GM20000 (cell line): ENCODE measurements at regions not wholly inside any gene's neighbourhood (a gene's known extent, or its start where the extent isn't known, plus 50 kb on each side); places are given as distances from the start of the nearest gene placed in this dataset.

Experiments used
- DNase-seq: peaks from one replicate; pipeline ENCODE4 v3.0.0; 2012; ENCODE audit warnings: low spot score
- TF ChIP-seq, protein P1 (sequence below): IDR thresholded peaks from 2 replicates; pipeline ENCODE4 v1.5.1; 2012; ENCODE audit warnings: mild to moderate bottlenecking, control low read depth; ENCODE audit errors: extremely low read depth, missing control alignments

DNA sequence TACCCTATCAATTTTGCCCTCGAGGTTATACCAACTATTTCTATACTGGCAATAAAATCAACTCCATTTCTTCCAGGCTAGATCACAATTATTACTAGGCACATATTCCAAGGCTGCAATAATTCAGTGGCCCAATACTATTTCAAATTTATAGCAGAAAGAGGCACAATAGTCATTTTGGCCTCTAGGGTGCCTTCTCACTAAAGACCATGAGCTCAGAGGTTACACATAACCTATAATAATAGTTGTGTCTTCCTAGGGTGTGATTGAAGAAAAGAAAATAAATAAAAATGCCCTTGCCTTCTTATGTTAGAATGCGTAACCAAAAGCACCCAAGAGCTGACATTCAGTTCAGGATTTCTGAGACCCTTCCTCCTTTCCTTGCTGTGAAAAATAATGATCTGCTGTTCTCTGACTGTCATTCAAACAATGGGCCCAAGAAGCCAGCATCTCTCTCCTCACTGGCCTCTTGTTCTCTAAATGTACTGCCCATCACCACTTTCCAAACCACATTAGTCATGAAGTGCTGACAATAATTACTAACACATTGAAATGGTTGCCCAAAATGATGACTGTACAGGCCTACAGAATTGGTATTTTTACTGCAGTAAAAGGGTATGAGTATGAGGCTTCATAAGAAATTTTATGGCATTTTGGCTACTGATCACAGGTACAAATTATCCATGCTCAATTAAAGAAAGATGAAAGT, 244.8 kb downstream of the LRRN1 start:
- TF ChIP-seq, protein P1, sequence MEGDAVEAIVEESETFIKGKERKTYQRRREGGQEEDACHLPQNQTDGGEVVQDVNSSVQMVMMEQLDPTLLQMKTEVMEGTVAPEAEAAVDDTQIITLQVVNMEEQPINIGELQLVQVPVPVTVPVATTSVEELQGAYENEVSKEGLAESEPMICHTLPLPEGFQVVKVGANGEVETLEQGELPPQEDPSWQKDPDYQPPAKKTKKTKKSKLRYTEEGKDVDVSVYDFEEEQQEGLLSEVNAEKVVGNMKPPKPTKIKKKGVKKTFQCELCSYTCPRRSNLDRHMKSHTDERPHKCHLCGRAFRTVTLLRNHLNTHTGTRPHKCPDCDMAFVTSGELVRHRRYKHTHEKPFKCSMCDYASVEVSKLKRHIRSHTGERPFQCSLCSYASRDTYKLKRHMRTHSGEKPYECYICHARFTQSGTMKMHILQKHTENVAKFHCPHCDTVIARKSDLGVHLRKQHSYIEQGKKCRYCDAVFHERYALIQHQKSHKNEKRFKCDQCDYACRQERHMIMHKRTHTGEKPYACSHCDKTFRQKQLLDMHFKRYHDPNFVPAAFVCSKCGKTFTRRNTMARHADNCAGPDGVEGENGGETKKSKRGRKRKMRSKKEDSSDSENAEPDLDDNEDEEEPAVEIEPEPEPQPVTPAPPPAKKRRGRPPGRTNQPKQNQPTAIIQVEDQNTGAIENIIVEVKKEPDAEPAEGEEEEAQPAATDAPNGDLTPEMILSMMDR: no peak
- DNase-seq: no peak

DNA sequence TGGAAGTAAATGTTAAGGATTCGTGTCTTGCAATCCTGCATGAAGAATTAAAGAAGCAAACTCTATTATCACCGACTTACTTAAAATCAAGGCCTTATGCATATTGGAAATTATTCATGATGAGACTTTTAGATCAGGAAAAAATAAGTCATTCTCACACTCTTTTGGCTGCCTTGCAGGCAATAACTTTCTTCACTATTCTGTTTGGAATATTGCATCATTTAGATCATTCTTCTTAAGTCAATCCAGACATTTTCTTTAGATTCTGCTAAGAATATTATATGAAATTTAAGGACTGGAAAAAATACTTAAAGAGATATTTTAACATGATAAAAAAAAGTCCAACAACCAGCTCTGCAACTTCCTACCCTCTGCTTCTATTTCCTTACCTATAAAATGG, 245.4 kb downstream of the LRRN1 start:
- TF ChIP-seq, protein P1: no peak
- DNase-seq: no peak

DNA sequence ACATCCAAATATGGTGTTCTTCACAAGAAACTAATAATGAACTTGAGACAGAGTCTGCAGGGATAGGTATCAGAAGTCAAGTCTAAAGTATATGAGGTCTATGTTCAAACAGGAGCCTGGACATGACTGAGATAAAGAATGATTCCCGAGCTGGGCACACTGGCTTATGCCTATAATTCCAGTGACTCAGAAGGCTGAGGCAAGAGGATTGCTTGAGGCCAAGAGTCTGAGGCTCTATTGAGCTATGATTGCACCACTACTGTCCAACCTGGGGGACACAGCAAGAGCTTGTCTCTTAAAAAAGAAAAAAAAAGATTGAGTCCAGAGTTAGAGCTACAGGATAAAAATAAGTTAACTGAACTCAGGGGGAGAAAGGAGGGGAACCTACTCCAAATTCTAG, 246.5 kb downstream of the LRRN1 start:
- DNase-seq: no peak
- TF ChIP-seq, protein P1: no peak

DNA sequence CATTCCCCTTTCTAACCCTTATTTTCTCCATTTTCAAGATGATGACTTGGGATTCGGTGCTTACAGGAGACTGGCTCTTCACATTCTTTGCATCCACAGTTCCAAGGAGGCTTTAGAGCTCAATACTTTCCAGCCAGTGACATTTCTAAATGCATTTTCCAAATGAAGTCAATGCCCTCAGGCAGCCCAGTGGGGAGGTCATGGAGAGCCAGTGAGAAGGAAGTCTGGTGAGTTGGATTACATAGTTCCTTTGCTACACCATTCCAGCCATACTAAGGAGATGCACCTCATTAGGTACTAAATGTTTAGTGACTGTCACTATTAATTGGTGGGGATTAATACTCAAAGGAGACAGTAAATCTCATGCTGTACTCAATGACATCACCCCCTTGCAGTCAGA, 248.1 kb downstream of the LRRN1 start:
- TF ChIP-seq, protein P1: no peak

DNA sequence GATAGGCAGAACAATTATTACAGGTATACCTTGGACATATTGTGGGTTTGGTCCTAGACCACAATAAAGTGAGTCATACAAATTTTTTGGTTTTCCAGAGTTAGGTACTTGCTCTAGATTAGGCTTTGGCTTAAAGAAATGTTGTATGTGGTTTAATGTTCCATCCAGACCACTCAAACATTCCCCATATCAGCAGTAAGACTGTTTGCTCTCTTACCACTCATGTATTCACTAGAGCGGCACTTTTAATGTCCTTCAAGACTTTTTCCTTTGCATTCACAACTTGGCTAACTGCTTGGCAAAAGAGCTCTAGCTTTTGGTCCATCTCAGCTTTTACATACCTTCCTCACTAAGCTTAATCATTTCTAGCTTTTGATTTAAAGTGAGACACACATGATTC, 250.5 kb upstream of the SETMAR start:
- TF ChIP-seq, protein P1: no peak
- no peak for DNase-seq

More for the DNA sequence above, 248.1 kb downstream of the LRRN1 start:
- no peak for DNase-seq

DNA sequence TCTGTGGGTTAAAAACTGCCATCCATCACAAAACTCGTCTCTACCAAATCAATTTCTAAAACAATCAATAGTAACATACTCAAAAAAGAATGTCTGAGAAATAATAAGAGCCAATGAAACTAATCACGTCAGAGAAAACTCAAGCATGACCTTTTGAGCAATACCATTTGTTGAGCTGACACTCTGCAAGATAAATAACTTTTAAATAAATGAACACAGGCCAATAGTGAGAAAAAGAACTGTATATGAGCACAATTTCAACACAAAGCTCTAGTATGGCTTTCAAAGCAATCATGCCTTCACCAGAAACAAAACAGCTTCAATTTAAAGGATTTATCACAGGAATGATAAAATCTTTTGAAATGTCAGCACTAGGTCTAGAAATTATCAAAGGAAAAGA, 249.2 kb upstream of the SETMAR start:
- DNase-seq: no peak
- TF ChIP-seq, protein P1: no peak

DNA sequence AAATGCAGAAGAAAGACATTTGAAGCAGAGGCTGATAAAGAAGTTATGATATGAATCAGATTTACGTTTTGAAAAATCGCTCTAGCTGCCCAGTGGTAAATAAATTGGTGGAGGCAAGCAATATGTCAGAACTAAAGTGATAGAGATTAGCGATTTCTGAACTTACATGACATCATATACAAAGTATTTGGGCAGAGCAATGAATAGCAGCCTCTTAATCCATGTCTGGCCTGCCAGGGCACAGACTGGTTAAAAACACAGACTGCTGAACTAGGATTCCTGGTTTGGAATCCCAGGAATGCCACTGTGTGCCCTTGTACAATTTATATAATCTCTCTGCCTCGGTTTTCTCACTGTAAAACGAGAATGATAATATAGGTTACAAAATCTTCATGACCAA, 243.1 kb upstream of the SETMAR start:
- TF ChIP-seq, protein P1: no peak
- no peak for DNase-seq
